ENCODE measurements at regions not wholly inside any gene's neighbourhood (a gene's known extent, or its start where the extent isn't known, plus 50 kb on each side); places are given as distances from the start of the nearest gene placed in this dataset.

DNA sequence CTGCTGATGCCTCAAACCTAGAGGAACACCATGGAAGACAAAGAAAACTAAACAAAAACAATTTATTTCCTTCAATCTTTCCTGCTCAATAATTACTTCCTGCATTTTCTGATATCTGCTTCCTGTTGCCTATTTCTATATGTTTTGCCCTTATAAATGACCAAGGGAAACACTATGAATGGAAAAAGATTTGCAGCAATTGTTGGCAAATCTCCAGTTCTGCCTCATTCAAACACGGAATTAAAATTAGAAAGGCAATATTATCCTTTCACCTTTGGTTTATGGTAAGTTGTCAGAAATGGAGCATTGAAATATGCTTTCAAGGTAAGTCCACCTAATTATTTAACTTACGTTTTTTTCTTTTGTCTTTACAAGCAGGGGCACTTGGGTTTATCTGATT lies 552.2 kb upstream of the ANKRD30A start:
- TF ChIP-seq, protein P1, sequence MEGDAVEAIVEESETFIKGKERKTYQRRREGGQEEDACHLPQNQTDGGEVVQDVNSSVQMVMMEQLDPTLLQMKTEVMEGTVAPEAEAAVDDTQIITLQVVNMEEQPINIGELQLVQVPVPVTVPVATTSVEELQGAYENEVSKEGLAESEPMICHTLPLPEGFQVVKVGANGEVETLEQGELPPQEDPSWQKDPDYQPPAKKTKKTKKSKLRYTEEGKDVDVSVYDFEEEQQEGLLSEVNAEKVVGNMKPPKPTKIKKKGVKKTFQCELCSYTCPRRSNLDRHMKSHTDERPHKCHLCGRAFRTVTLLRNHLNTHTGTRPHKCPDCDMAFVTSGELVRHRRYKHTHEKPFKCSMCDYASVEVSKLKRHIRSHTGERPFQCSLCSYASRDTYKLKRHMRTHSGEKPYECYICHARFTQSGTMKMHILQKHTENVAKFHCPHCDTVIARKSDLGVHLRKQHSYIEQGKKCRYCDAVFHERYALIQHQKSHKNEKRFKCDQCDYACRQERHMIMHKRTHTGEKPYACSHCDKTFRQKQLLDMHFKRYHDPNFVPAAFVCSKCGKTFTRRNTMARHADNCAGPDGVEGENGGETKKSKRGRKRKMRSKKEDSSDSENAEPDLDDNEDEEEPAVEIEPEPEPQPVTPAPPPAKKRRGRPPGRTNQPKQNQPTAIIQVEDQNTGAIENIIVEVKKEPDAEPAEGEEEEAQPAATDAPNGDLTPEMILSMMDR (conservative IDR thresholded peaks at IDR 0.05), result no peak
- TF ChIP-seq EZH2 (IDR thresholded peaks at IDR 0.05; ENCODE audit: low read depth), result no peak
